GM18867 (cell line): ENCODE measurements at regions not wholly inside any gene's neighbourhood (a gene's known extent, or its start where the extent isn't known, plus 50 kb on each side); places are given as distances from the start of the nearest gene placed in this dataset.

Experiments used
- ATAC-seq: cut with Tn5 transposase; IDR thresholded peaks from one replicate; pipeline ENCODE4 v1.9.1; 2021; ENCODE audit warnings: mild to moderate bottlenecking, moderate library complexity; ENCODE audit not compliant: unreplicated experiment

- ATAC-seq = no peak
Observed at GRCh38 chr21:31470896-31471694, 127.0 kb upstream of the TIAM1 start.

- no peak for ATAC-seq
Observed at GRCh38 chr21:31460980-31461379, 116.9 kb upstream of the TIAM1 start.

GRCh38 chr21:31459457-31459856 lies 115.4 kb upstream of the TIAM1 start:
- no peak for ATAC-seq

GRCh38 chr21:31457675-31458074 lies 113.6 kb upstream of the TIAM1 start:
- ATAC-seq = no peak

- no peak for ATAC-seq
Observed at GRCh38 chr21:31456201-31456600, 112.1 kb upstream of the TIAM1 start.

GRCh38 chr21:31455506-31455905 lies 111.4 kb upstream of the TIAM1 start:
- ATAC-seq = no peak

GRCh38 chr21:31450980-31451379 lies 106.9 kb upstream of the TIAM1 start:
- no peak for ATAC-seq

- no peak for ATAC-seq
Observed at GRCh38 chr21:31449921-31450535, 106.0 kb upstream of the TIAM1 start.

GRCh38 chr21:31448496-31448895 lies 104.4 kb upstream of the TIAM1 start:
- no peak for ATAC-seq

- no peak for ATAC-seq
Observed at GRCh38 chr21:31447505-31447904, 103.4 kb upstream of the TIAM1 start.

GRCh38 chr21:31446226-31446855 lies 102.3 kb upstream of the TIAM1 start:
- peak; percentile 91 for ATAC-seq

GRCh38 chr21:31445137-31445536 lies 101.1 kb upstream of the TIAM1 start:
- no peak for ATAC-seq

GRCh38 chr21:31443736-31444521 lies 99.9 kb upstream of the TIAM1 start:
- no peak for ATAC-seq

GRCh38 chr21:31442339-31442738 lies 98.3 kb upstream of the TIAM1 start:
- ATAC-seq = no peak

GRCh38 chr21:31429506-31429905 lies 85.4 kb upstream of the TIAM1 start:
- no peak for ATAC-seq

- no peak for ATAC-seq
Observed at GRCh38 chr21:31426235-31426797, 82.3 kb upstream of the TIAM1 start.

- no peak for ATAC-seq
Observed at GRCh38 chr21:31425138-31425537, 81.1 kb upstream of the TIAM1 start.

- ATAC-seq = no peak
Observed at GRCh38 chr21:31424058-31424457, 80.0 kb upstream of the TIAM1 start.

GRCh38 chr21:31420988-31421387 lies 76.9 kb upstream of the TIAM1 start:
- no peak for ATAC-seq

- ATAC-seq = no peak
Observed at GRCh38 chr21:31420354-31420753, 76.3 kb upstream of the TIAM1 start.
